GM12865 (cell line): ENCODE measurements at regions not wholly inside any gene's neighbourhood (a gene's known extent, or its start where the extent isn't known, plus 50 kb on each side); places are given as distances from the start of the nearest gene placed in this dataset.
"Not testable (repeated sequence)": the region's sequence is repeated elsewhere in the genome, so short reads cannot be mapped to it uniquely, and the experiment has no call there.

ENCODE experiments used
- DNase-seq: peaks from one replicate; pipeline ENCODE4 v3.0.0; 2010; ENCODE audit warnings: low read depth
- H3K4me3 ChIP-seq: 2 replicates; pipeline ENCODE4 v1.5.1; 2011; ENCODE audit warnings: mild to moderate bottlenecking, low read depth, low read length, control low read depth
- TF ChIP-seq, protein P1 (sequence below): IDR thresholded peaks from 2 replicates; pipeline ENCODE4 v1.5.1; 2011; ENCODE audit warnings: low read length, control low read depth, low read depth, inconsistent platforms; ENCODE audit not compliant: insufficient read depth; ENCODE audit errors: missing control alignments

DNA sequence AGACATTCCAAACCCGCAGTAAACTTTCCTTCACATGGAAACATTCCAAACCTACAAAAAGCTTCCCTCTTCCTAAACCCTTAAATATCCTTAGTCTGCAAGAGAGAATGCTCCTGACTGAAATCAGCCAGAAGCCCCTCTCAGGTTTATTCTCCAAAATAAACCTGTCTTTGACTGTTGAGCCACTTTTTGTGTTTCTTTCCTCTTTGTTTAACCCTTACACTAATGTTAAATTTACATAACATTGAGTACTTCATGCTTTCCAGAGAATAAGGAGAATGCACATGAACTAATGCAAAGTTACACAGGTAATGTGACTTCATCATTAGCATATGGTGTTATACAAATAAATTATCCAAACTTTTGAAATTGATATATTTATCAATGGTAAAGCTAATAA, 262.6 kb upstream of the PRKCQ start:
- TF ChIP-seq, protein P1, sequence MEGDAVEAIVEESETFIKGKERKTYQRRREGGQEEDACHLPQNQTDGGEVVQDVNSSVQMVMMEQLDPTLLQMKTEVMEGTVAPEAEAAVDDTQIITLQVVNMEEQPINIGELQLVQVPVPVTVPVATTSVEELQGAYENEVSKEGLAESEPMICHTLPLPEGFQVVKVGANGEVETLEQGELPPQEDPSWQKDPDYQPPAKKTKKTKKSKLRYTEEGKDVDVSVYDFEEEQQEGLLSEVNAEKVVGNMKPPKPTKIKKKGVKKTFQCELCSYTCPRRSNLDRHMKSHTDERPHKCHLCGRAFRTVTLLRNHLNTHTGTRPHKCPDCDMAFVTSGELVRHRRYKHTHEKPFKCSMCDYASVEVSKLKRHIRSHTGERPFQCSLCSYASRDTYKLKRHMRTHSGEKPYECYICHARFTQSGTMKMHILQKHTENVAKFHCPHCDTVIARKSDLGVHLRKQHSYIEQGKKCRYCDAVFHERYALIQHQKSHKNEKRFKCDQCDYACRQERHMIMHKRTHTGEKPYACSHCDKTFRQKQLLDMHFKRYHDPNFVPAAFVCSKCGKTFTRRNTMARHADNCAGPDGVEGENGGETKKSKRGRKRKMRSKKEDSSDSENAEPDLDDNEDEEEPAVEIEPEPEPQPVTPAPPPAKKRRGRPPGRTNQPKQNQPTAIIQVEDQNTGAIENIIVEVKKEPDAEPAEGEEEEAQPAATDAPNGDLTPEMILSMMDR: no peak
- no peak overlapping the region for H3K4me3 ChIP-seq
- no peak for DNase-seq

DNA sequence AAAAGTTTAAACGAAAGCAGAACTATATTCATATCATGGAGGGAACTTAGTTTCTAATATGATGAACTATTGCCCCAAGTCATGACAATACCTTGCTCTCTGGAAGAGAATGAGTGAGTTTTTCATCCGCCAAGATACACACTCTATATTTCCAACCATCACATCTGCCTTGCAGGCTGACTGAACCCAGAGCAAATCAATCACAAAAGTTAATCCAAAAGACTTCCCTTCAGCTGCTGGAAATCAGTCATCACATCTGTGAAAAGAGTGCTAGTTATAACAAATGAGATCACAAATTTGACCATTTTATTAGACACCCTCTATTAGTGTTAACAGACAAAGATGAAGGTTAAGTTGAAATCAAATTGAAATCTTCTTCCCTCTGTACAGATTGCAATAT, 261.7 kb upstream of the PRKCQ start:
- H3K4me3 ChIP-seq: no peak overlapping the region
- TF ChIP-seq, protein P1: no peak
- no peak for DNase-seq

DNA sequence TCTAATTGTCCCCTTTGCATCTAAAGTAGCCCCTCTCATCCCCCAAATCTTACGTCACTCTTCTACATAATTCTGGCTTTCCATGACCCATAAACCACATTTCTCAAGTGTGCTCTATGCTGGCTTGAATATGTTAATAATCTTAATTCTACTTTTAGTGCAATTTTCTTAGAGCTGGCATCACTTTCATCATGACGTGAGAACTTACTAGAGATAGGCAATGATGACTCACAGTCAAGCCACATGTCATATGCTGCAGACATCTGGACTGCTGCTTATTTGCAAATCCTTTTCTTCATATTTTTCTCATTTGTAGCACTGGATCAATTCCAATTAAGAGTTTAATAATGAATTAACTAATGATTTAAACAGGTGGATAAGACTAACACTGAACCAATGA, 260.7 kb upstream of the PRKCQ start:
- TF ChIP-seq, protein P1: no peak
- H3K4me3 ChIP-seq: no peak overlapping the region
- DNase-seq: no peak

DNA sequence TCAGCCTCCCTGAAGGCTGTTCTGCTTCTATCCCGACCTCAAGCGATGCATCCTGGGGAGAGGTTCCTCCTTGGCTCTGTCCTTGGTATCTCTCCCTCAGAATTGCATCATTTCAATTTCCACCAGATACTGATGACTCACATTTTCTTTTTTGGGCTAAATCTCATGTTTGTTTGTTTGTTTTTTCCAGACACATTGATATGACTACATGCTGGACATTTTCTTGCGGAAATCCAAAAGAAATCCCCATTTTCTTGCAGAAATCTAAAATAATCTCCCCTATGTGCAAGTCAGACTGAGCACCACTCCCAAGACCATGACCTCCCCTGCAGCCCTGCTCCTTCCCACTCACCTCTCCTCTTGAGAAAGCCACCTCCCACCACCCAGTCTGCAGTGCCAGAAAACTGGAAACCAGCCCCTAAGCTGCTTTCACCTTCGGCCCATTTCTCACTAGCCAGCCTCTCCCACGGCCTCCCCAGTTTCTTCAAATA, 260.2 kb upstream of the PRKCQ start:
- no peak overlapping the region for H3K4me3 ChIP-seq
- TF ChIP-seq, protein P1: no peak
- no peak for DNase-seq

DNA sequence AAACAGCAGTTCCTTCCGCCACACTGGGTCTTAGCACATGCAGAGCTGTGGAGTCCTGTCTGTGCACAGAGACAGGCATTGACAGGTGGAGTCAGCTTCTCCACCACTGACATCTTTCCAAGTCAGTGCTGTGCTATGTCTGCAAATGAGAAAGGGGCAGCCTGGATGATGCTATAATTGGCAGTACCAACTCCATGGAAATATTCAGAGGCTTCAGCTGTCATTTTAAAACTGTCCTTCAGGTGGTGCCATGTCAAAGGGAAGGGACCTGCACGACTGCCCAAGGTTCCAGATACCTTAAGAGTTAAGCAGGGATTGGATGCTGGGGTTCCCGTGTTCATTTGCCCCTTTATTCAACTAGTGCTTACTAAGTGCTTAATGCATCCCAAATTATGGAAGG, 258.0 kb upstream of the PRKCQ start:
- DNase-seq: peak; percentile 9
- H3K4me3 ChIP-seq: no peak overlapping the region
- TF ChIP-seq, protein P1: peak; percentile 13

DNA sequence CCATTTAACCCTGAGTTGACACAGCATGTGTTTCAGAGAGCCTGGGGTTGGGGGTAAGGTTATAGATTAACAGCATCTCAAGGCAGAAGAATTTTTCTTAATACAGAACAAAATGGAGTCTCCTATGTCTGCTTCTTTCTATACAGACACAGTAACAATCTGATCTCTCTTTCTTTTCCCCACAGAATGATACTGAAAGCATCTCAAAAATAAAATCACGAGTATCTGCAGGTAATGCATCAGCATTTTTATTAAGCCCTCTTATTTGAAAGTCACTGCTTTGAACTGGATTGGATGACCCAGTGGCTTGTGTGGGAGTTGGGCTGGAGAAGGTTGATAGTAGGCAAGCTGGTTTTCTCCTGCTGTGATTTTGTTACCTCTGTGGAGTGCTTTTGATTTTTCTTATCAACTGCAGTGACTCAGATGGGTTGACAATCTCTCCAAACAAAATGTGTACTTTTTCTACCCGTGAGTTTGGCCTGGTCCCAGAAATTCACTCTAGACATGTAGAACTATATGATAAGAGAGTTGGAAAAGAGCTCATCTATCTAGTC, 253.5 kb upstream of the PRKCQ start:
- no peak for DNase-seq
- TF ChIP-seq, protein P1: no peak
- no peak overlapping the region for H3K4me3 ChIP-seq

DNA sequence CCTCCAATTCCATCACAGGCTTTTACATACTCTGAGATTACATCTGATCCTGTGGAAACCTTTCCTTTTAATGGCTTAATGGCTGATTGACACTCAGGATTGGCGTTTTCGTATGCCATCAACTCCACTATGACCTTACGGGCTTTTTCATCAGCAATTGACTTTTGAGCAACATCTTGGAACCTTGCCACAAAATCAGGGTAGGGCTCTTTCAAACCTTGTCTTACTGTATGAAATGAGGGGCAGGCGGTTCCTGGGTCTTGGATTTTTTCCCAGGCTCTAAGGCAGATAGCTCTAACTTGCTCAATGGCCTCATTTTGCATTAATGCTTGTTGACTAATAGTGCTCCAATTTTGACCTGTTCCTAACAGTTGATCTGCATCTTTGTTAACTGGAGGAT, 250.9 kb upstream of the PRKCQ start:
- H3K4me3 ChIP-seq, DNase-seq: not testable (repeated sequence)

DNA sequence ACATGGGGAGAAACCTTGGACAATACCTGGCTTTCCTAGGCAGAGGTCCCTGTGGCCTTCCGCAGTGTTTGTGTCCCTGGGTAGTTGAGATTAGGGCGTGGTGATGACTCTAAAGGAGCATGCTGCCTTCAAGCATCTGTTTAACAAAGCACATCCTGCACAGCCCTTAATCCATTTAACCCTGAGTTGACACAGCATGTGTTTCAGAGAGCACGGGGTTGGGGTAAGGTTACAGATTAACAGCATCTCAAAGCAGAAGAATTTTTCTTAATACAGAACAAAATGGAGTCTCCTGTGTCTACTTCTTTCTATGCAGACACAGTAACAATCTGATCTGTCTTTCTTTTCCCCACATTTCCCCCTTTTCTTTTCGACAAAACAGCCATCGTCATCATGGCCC, 244.7 kb upstream of the PRKCQ start:
- not testable (repeated sequence) for H3K4me3 ChIP-seq, DNase-seq
